Spleen (tissue), 11 donors: ENCODE measurements at regions not wholly inside any gene's neighbourhood (a gene's known extent, or its start where the extent isn't known, plus 50 kb on each side); places are given as distances from the start of the nearest gene placed in this dataset.

Experiments
- DNase-seq: peaks from one replicate; pipeline ENCODE4 v3.0.0-alpha.2; 2020
- H3K27ac ChIP-seq, 8 donors: fragments of 200-600 bp; sonication (generic) in 7 of 8; 1 replicate in 4 of 8; 2 replicates in 4 of 8; pipeline versions ENCODE4 v1.5.0 to v1.8.0; 2016 to 2021; ENCODE audit warnings: inconsistent platforms in 4 of 8, mild to moderate bottlenecking in 4 of 8, moderate library complexity in 1 of 8
- H3K27me3 ChIP-seq, 7 donors: fragments of 200-600 bp; sonication (generic) in 6 of 7; replicated peaks in 1 of 7; 1 replicate in 4 of 7; 2 replicates in 3 of 7; pipeline versions ENCODE4 v1.5.0 to v1.8.0; 2016 to 2021; ENCODE audit warnings: inconsistent platforms in 3 of 7, mild to moderate bottlenecking in 1 of 7
- H3K36me3 ChIP-seq, 6 donors: fragments of 200-600 bp; sonication (generic) in 5 of 6; 1 replicate in 4 of 6; 2 replicates in 2 of 6; pipeline versions ENCODE4 v1.5.0 to v1.8.0; 2016 to 2021; ENCODE audit warnings: inconsistent platforms in 2 of 6
- H3K4me1 ChIP-seq, 6 donors: fragments of 200-600 bp; sonication (generic) in 5 of 6; 1 replicate in 3 of 6; 2 replicates in 3 of 6; pipeline versions ENCODE4 v1.5.0 to v1.8.0; 2016 to 2021; ENCODE audit warnings: inconsistent platforms in 3 of 6
- H3K4me3 ChIP-seq, 8 donors: fragments of 200-600 bp; sonication (generic) in 7 of 8; 1 replicate in 4 of 8; 2 replicates in 4 of 8; pipeline versions ENCODE4 v1.5.0 to v1.8.0; 2016 to 2021; ENCODE audit warnings: inconsistent platforms in 4 of 8, mild to moderate bottlenecking in 4 of 8, moderate library complexity in 2 of 8
- H3K9me3 ChIP-seq, 8 donors: fragments of 200-600 bp; sonication (generic) in 7 of 8; 1 replicate in 4 of 8; 2 replicates in 4 of 8; pipeline versions ENCODE4 v1.5.0 to v1.8.0; 2016 to 2021; ENCODE audit warnings: inconsistent platforms in 4 of 8
- POLR2A ChIP-seq, 3 donors: fragments of 450-650 bp; IDR thresholded peaks; one replicate each; pipeline ENCODE4 v1.5.1; 2017; ENCODE audit warnings: antibody characterized with exemption in 3 of 3, mild to moderate bottlenecking in 1 of 3
- POLR2AphosphoS5 ChIP-seq, 3 donors: sonication (generic); formaldehyde crosslinking; IDR thresholded peaks; one replicate each; pipeline ENCODE4 v1.5.1; 2017; ENCODE audit warnings: antibody characterized with exemption in 3 of 3
- WGBS, 5 donors: extraction: QIAGEN DNeasy Blood & Tissue Kit in 3 of 5; methylation state at CpG; one replicate each; pipeline versions ENCODE4 v1.1.5 to v1.1.7; 2013 to 2018; 5-methylcytosine and 5-hydroxymethylcytosine counted together
- intact Hi-C: fragments of 100-400 bp; cut with DNase I; formaldehyde crosslinking; loops from one replicate; pipeline ENCODE4 v1.15.0; 2023; ENCODE audit warnings: low total_unique reads
- TF ChIP-seq, protein P1 (sequence below), 11 experiments: fragments of 200-600 bp in 7 of 11; fragments of 450-650 bp in 4 of 11; sonication (generic) in 4 of 11; IDR thresholded peaks in 8 of 11; conservative IDR thresholded peaks in 3 of 11; 1 replicate in 7 of 11; 2 replicates in 4 of 11; pipeline versions ENCODE4 v1.4.0 to v1.8.0; 2016 to 2021; ENCODE audit warnings: antibody characterized with exemption in 11 of 11, inconsistent platforms in 4 of 11, mild to moderate bottlenecking in 1 of 11
- donor health status: healthy with polysubstance abuse.
- donor health status: DM: no; HTN: no; CAD: no; lungs with moderate emphysema.
- donor health status: DM: no; HTN: no; CAD: no.
- donor health status: Bipolar disorder and iron deficiency.
- donor health status: healthy.
- donor health status: DM: no; HTN: no; CAD: no.
- donor health status: DM: yes; HTN: yes; CAD: no.

- peaks cover 0 to 20% (median 14%) of the 10 kb centered on the region in 6 donors for H3K4me1 ChIP-seq
- TF ChIP-seq POLR2AphosphoS5 (IDR thresholded peaks at IDR 0.05): no peak
- TF ChIP-seq, protein P1, sequence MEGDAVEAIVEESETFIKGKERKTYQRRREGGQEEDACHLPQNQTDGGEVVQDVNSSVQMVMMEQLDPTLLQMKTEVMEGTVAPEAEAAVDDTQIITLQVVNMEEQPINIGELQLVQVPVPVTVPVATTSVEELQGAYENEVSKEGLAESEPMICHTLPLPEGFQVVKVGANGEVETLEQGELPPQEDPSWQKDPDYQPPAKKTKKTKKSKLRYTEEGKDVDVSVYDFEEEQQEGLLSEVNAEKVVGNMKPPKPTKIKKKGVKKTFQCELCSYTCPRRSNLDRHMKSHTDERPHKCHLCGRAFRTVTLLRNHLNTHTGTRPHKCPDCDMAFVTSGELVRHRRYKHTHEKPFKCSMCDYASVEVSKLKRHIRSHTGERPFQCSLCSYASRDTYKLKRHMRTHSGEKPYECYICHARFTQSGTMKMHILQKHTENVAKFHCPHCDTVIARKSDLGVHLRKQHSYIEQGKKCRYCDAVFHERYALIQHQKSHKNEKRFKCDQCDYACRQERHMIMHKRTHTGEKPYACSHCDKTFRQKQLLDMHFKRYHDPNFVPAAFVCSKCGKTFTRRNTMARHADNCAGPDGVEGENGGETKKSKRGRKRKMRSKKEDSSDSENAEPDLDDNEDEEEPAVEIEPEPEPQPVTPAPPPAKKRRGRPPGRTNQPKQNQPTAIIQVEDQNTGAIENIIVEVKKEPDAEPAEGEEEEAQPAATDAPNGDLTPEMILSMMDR (IDR thresholded peaks at IDR 0.05 in 8 of 11, conservative IDR thresholded peaks at IDR 0.05 in 3 of 11): no peak
- 60 to 79% (median 72%) methylated on average over 11 of the region's 11 CpGs for whole genome bisulfite sequencing, 5 donors
- no peak overlapping the region for H3K27ac ChIP-seq
- peak; percentile 65 for DNase-seq
- no peaks in the 10 kb centered on the region for H3K9me3 ChIP-seq
- H3K4me3 ChIP-seq: no peak overlapping the region
- H3K36me3 ChIP-seq: no peaks in the 10 kb centered on the region
- intact Hi-C loops: no loop called here
- H3K27me3 ChIP-seq: peaks cover 0 to 44% (median 0%) of the 10 kb centered on the region in 7 donors
These were observed 172.5 kb downstream of the CTTN start for GRCh38 chr11:70570693-70571395.

DNA sequence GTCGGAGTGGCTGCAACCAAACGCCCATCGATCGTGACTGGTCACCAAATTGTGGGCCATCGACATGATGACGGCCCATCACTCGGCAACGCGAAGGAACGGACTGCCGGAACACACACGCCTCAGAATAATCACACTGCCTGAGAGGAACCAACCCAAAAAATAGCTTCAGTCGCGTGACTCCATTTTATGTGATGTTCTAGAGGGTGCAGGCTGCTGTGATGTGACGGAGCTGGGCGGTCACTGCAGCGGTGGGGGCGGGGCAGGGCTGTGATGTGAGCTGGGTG, 174.6 kb downstream of the CTTN start:
- H3K4me1 ChIP-seq: peaks cover 0 to 14% (median 10%) of the 10 kb centered on the region in 6 donors
- H3K27ac ChIP-seq: no peak overlapping the region
- 93 to 96% (median 94%) methylated on average over 18 of the region's 18 CpGs for WGBS, 5 donors
- DNase-seq: peak; percentile 40
- intact Hi-C loops: no loop called here
- no peaks in the 10 kb centered on the region for H3K36me3 ChIP-seq
- no peak overlapping the region for H3K4me3 ChIP-seq
- TF ChIP-seq POLR2A (IDR thresholded peaks at IDR 0.05) (no peak), POLR2AphosphoS5 (IDR thresholded peaks at IDR 0.05) (no peak)
- TF ChIP-seq, protein P1 (IDR thresholded peaks at IDR 0.05 in 8 of 11, conservative IDR thresholded peaks at IDR 0.05 in 3 of 11): no peak
- H3K27me3 ChIP-seq: peaks cover 0 to 24% (median 0%) of the 10 kb centered on the region in 7 donors
- no peaks in the 10 kb centered on the region for H3K9me3 ChIP-seq

GRCh38 chr11:70573701-70574151, 175.4 kb downstream of the CTTN start:
- H3K4me1 ChIP-seq: peaks cover 0 to 5% (median 3%) of the 10 kb centered on the region in 6 donors
- H3K27ac ChIP-seq: no peak overlapping the region
- TF ChIP-seq, protein P1 (IDR thresholded peaks at IDR 0.05 in 8 of 11, conservative IDR thresholded peaks at IDR 0.05 in 3 of 11): no peak
- TF ChIP-seq POLR2AphosphoS5 (IDR thresholded peaks at IDR 0.05) (no peak), POLR2A (IDR thresholded peaks at IDR 0.05) (no peak)
- DNase-seq: peak; percentile 57
- no peaks in the 10 kb centered on the region for H3K9me3 ChIP-seq
- no peaks in the 10 kb centered on the region for H3K36me3 ChIP-seq
- intact Hi-C loops: no loop called here
- no peak overlapping the region for H3K4me3 ChIP-seq
- WGBS, 5 donors: 79 to 90% (median 84%) methylated on average over 7 to 13 of the region's 13 CpGs
- H3K27me3 ChIP-seq: peaks cover 0 to 16% (median 0%) of the 10 kb centered on the region in 7 donors

- intact Hi-C loops: no loop called here
- no peaks in the 10 kb centered on the region for H3K9me3 ChIP-seq
- no peak overlapping the region for H3K4me3 ChIP-seq
- 65 to 89% (median 81%) methylated on average over 11 to 12 of the region's 12 CpGs for WGBS, 5 donors
- no peak for TF ChIP-seq POLR2AphosphoS5 (IDR thresholded peaks at IDR 0.05)
- TF ChIP-seq, protein P1 (IDR thresholded peaks at IDR 0.05 in 8 of 11, conservative IDR thresholded peaks at IDR 0.05 in 3 of 11): no peak
- TF ChIP-seq POLR2A (IDR thresholded peaks at IDR 0.05): no peak
- peak; percentile 40 for DNase-seq
- H3K27ac ChIP-seq: no peak overlapping the region
- peaks cover 0 to 7% (median 0%) of the 10 kb centered on the region in 7 donors for H3K27me3 ChIP-seq
- H3K4me1 ChIP-seq: no peaks in the 10 kb centered on the region
- H3K36me3 ChIP-seq: no peaks in the 10 kb centered on the region
These were observed 176.5 kb downstream of the CTTN start for GRCh38 chr11:70574725-70575347.
